Nephron (organoid): ENCODE measurements at regions not wholly inside any gene's neighbourhood (a gene's known extent, or its start where the extent isn't known, plus 50 kb on each side); places are given as distances from the start of the nearest gene placed in this dataset.

ENCODE experiments used
- H3K27ac Mint-ChIP-seq, 3 experiments: 2 replicates each; pipeline ENCODE4 v1.8.0; 2020; ENCODE audit warnings: mixed read lengths in 3 of 3, mild to moderate bottlenecking in 2 of 3, moderate library complexity in 1 of 3
- H3K27me3 Mint-ChIP-seq: 2 replicates; pipeline ENCODE4 v1.8.0; 2021; ENCODE audit warnings: low read depth, mild to moderate bottlenecking, moderate library complexity, mixed read lengths
- H3K36me3 Mint-ChIP-seq: 2 replicates; pipeline ENCODE4 v1.8.0; 2020; ENCODE audit warnings: low read depth, mixed read lengths
- H3K4me1 Mint-ChIP-seq: 2 replicates; pipeline ENCODE4 v1.8.0; 2020; ENCODE audit warnings: mixed read lengths
- H3K4me3 Mint-ChIP-seq, 3 experiments: 2 replicates each; pipeline ENCODE4 v1.8.0; 2020; ENCODE audit warnings: mild to moderate bottlenecking in 3 of 3, mixed read lengths in 3 of 3, moderate library complexity in 2 of 3
- H3K9me3 Mint-ChIP-seq: 2 replicates; pipeline ENCODE4 v1.8.0; 2020; ENCODE audit warnings: mixed read lengths
- CTCF ChIP-seq, 3 experiments: fragments of 200-600 bp; sonication (generic); IDR thresholded peaks; one replicate each; pipeline ENCODE4 v1.5.0; 2021; ENCODE audit warnings: antibody characterized with exemption in 3 of 3; ENCODE audit not compliant: unreplicated experiment in 3 of 3

GRCh38 chr1:189513091-189513490, 964.6 kb downstream of the BRINP3 start:
- Mint-ChIP-seq H3K27ac (no peak overlapping the region), H3K4me1 (no peaks in the 10 kb centered on the region), H3K9me3 (peaks cover 21% of the 10 kb centered on the region), H3K4me3 (no peak overlapping the region), H3K36me3 (no peaks in the 10 kb centered on the region), H3K27me3 (no peaks in the 10 kb centered on the region)
- TF ChIP-seq CTCF (IDR thresholded peaks at IDR 0.05; ENCODE audit: unreplicated experiment in 3 of 3), result no peak

- Mint-ChIP-seq H3K4me3 (no peak overlapping the region), H3K36me3 (no peaks in the 10 kb centered on the region), H3K4me1 (no peaks in the 10 kb centered on the region), H3K27me3 (no peaks in the 10 kb centered on the region), H3K27ac (no peak overlapping the region), H3K9me3 (peaks cover 3% of the 10 kb centered on the region)
- no peak for TF ChIP-seq CTCF (IDR thresholded peaks at IDR 0.05; ENCODE audit: unreplicated experiment in 3 of 3)
Observed at GRCh38 chr1:189522441-189522840, 955.2 kb downstream of the BRINP3 start.

GRCh38 chr1:189524501-189524900, 953.2 kb downstream of the BRINP3 start:
- Mint-ChIP-seq H3K27ac (no peak overlapping the region), H3K36me3 (no peaks in the 10 kb centered on the region), H3K4me3 (no peak overlapping the region), H3K9me3 (no peaks in the 10 kb centered on the region), H3K4me1 (no peaks in the 10 kb centered on the region), H3K27me3 (no peaks in the 10 kb centered on the region)
- TF ChIP-seq CTCF (IDR thresholded peaks at IDR 0.05; ENCODE audit: unreplicated experiment in 3 of 3), result no peak

DNA sequence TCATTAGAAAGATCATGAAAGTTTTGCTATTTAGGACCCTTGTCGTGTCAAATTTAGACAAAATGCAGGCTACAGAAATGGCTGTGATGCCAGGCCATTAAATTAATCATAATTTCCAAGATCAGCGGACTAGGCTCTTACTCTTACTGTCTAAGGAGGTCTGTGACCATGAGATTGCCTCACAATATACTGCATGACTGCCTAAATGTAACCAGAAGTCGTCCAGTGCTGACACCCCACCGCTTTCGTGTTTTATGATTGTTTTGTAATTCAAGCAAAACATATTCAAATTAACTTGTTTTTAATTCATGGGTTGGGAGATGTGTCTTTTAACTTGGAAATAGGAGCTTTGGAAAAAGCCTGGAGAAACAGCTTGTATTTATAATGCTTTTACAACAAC, 947.5 kb downstream of the BRINP3 start:
- Mint-ChIP-seq H3K9me3 (no peaks in the 10 kb centered on the region), H3K27me3 (no peaks in the 10 kb centered on the region), H3K36me3 (no peaks in the 10 kb centered on the region), H3K4me1 (no peaks in the 10 kb centered on the region), H3K4me3 (no peak overlapping the region), H3K27ac (no peak overlapping the region)
- no peak for TF ChIP-seq CTCF (IDR thresholded peaks at IDR 0.05; ENCODE audit: unreplicated experiment in 3 of 3)

- H3K27ac Mint-ChIP-seq, result no peak overlapping the region
- H3K4me3 Mint-ChIP-seq, result no peak overlapping the region
- H3K4me1 Mint-ChIP-seq, result no peaks in the 10 kb centered on the region
- no peaks in the 10 kb centered on the region for H3K36me3 Mint-ChIP-seq
- no peaks in the 10 kb centered on the region for H3K27me3 Mint-ChIP-seq
- H3K9me3 Mint-ChIP-seq, result no peaks in the 10 kb centered on the region
- TF ChIP-seq CTCF (IDR thresholded peaks at IDR 0.05; ENCODE audit: unreplicated experiment in 3 of 3), result no peak
Observed at GRCh38 chr1:189538271-189538670, 939.4 kb downstream of the BRINP3 start.

GRCh38 chr1:189550498-189550897, 927.2 kb downstream of the BRINP3 start:
- Mint-ChIP-seq H3K27me3 (no peaks in the 10 kb centered on the region), H3K4me1 (no peaks in the 10 kb centered on the region), H3K9me3 (no peaks in the 10 kb centered on the region), H3K4me3 (no peak overlapping the region), H3K27ac (no peak overlapping the region), H3K36me3 (no peaks in the 10 kb centered on the region)
- TF ChIP-seq CTCF (IDR thresholded peaks at IDR 0.05; ENCODE audit: unreplicated experiment in 3 of 3), result no peak
